WERI-Rb-1 (cell line): ENCODE measurements at regions not wholly inside any gene's neighbourhood (a gene's known extent, or its start where the extent isn't known, plus 50 kb on each side); places are given as distances from the start of the nearest gene placed in this dataset.

Source experiments
- DNase-seq: peaks from one replicate; pipeline ENCODE4 v3.0.0-alpha.2; 2020
- H3K27ac ChIP-seq: fragments of 250-450 bp; sonication (Bioruptor Pico); 2 replicates; pipeline ENCODE4 v1.5.1; 2020; ENCODE audit warnings: mild to moderate bottlenecking, moderate library complexity
- H3K27me3 ChIP-seq: fragments of 250-450 bp; sonication (Bioruptor Pico); 2 replicates; pipeline ENCODE4 v1.5.1; 2021; ENCODE audit warnings: mild to moderate bottlenecking, low read depth, moderate library complexity; ENCODE audit not compliant: insufficient read depth, severe bottlenecking
- H3K36me3 ChIP-seq: fragments of 250-450 bp; sonication (Bioruptor Pico); 2 replicates; pipeline ENCODE4 v1.5.1; 2020; ENCODE audit warnings: mild to moderate bottlenecking, moderate library complexity
- H3K4me3 ChIP-seq: 2 replicates; pipeline ENCODE4 v1.5.1; 2011; ENCODE audit warnings: low read depth, mild to moderate bottlenecking, control low read depth, low read length
- H3K9me3 ChIP-seq: fragments of 250-450 bp; sonication (Bioruptor Pico); 2 replicates; pipeline ENCODE4 v1.5.1; 2021; ENCODE audit warnings: mild to moderate bottlenecking, moderate library complexity; ENCODE audit not compliant: severe bottlenecking
- CTCF ChIP-seq: IDR thresholded peaks from 2 replicates; pipeline ENCODE4 v1.5.1; 2011; ENCODE audit warnings: low read depth, mild to moderate bottlenecking, control low read depth, inconsistent platforms, low read length

DNA sequence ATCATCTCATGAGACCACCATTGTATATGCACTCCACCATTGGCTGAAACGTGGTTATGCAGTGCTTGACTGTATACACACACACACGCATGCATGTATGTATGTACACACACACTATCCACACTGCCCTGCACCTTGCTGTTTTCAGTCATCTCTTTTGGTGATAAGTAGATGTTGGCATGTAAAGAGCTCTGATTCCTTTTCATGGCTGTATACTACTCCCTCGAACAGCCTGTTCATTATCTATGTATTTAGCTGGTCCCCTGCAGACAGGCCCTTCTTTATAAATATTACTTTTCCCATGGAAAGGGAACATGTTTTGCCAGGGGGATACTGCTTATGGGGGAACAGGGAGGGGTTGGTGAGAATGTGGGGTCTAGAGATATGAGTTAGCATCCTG is 349.4 kb downstream of the FOXL1 start:
- H3K9me3 ChIP-seq, result no peaks in the 10 kb centered on the region
- no peak overlapping the region for H3K4me3 ChIP-seq
- H3K36me3 ChIP-seq, result no peaks in the 10 kb centered on the region
- H3K27me3 ChIP-seq, result no peaks in the 10 kb centered on the region
- no peak overlapping the region for H3K27ac ChIP-seq
- DNase-seq, result no peak
- TF ChIP-seq CTCF, result no peak

DNA sequence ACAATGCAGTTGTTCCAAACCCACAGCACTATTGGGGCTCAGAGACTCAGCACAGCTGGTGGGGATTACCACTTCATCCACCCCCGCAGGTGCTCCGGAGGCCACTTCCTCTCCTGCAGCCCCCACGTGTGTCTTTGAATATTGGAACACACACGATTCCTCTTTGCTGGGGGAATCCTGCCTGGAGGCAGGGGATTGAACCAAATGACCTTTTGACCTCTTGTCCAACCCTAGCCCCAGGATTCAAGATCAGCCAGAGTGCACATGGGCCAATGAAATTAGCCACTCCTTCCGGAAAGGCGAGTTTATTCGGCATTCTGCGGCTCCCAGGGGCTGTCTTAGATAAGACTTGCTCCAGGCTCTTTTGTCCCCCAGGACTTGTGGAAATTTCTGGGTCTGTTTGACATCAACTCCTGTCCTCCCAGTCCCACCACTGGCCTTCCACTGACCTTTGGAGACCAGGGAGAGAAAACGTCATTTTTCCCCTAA is 350.2 kb downstream of the FOXL1 start:
- H3K9me3 ChIP-seq, result no peaks in the 10 kb centered on the region
- no peaks in the 10 kb centered on the region for H3K36me3 ChIP-seq
- no peak overlapping the region; the same call in 1 of the 2 replicates for H3K27ac ChIP-seq
- no peak overlapping the region for H3K4me3 ChIP-seq
- no peak for TF ChIP-seq CTCF
- no peaks in the 10 kb centered on the region for H3K27me3 ChIP-seq
- DNase-seq, result no peak

DNA sequence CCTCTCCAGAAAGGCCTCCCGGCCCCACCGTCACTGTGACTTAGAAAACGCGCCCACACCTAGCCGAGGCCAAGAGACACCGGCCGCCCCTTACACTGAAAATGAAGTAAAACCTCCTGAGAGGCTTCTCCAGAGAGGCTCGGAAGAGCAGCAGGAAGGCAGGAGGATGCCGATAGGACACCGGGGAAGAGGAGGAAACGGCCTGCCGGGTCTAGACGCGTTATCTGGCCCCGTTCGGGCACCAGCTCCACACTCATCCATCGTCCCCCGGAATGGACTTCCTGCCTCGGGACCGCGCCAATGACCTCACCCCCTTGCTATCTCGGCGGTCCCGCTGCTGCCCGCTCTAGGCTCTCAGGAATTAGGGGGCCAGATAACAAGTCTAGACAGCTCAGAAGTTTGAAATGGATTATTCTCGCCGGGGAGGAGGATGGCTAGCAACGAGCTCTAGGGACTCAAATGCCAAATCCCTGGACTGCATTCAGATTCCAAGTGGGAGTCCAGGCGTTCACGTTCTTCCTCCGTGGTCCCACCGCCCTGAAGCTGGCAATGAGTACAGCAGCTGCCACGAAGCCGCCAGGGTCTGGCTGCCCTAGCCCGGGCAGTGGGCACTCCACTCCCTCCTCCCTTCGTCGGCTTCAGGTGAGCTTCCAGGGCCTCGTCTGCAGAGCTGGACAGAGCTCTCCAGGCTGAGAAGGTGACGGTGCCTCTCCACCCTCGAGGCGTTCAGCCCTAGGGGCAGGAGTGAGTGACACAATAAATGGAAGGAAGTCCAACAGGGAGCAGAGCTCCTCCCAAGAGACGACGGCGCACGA is 350.9 kb downstream of the FOXL1 start:
- H3K27ac ChIP-seq, result peak overlapping the region; percentile 34; the same call in 1 of the 2 replicates
- no peak for TF ChIP-seq CTCF
- no peaks in the 10 kb centered on the region for H3K27me3 ChIP-seq
- H3K9me3 ChIP-seq, result no peaks in the 10 kb centered on the region
- H3K4me3 ChIP-seq, result no peak overlapping the region
- peak; percentile 34 for DNase-seq
- no peaks in the 10 kb centered on the region for H3K36me3 ChIP-seq

DNA sequence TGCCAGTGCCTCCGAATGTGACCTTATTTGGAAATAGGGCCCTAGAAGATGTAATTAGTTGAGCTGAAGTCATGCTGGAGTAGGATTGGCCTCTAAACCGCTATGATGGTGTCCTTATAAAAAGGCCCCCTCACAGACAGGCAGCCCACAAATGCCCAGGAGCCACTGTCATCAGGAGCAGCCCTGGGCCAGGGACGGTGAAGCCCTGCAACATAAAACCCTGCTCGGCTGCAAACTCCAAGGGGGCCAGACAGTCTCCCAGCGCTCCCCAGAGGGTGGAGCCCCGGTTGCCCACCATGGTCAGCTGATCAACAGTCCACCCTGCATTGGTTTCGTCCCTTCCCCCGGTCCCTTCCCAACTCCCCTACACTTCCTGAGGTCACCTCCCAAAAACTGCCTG is 351.7 kb downstream of the FOXL1 start:
- no peak overlapping the region for H3K4me3 ChIP-seq
- H3K9me3 ChIP-seq, result no peaks in the 10 kb centered on the region
- H3K27ac ChIP-seq, result no peak overlapping the region
- TF ChIP-seq CTCF, result no peak
- H3K36me3 ChIP-seq, result no peaks in the 10 kb centered on the region
- no peak for DNase-seq
- no peaks in the 10 kb centered on the region for H3K27me3 ChIP-seq

DNA sequence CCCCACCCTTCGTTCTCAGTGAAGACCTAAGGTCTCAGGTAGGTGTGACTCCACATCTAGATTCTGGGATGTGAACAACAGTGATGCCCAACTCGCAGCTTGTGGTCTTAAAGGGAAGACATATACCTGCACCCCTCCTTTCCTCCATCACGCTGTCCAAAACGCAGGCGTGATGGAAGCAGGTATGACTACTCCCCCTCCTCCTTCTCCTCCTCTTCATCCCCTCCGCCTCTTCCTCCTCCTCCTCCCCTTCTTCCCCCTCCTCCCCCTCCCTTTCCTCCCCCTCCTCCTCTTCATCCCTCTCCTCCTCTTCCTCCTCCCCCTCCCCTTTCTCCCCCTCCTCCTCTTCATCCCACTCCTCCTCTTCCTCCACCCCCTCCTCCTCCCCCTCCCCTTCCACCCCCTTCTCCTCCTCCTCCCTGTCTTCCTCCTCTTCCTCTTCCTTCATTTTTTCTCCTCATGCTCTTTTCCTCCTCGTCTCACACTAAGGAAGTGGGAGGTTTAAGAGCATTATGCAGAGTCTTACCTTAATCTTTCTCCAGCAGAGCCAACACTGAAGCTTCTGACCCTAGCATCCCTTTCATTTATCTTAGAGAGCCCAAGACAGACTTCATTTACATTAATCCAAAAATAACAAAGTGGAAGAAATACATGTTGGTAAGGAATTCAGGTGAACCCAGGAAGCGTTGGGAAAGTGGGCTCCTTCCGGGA is 352.5 kb downstream of the FOXL1 start:
- no peaks in the 10 kb centered on the region for H3K27me3 ChIP-seq
- no peak overlapping the region for H3K4me3 ChIP-seq
- no peak for TF ChIP-seq CTCF
- no peaks in the 10 kb centered on the region for H3K9me3 ChIP-seq
- DNase-seq, result no peak
- peak overlapping the region; percentile 44; the same call in 1 of the 2 replicates for H3K27ac ChIP-seq
- H3K36me3 ChIP-seq, result no peaks in the 10 kb centered on the region
